HepG2 (cell line): ENCODE measurements at regions not wholly inside any gene's neighbourhood (a gene's known extent, or its start where the extent isn't known, plus 50 kb on each side); places are given as distances from the start of the nearest gene placed in this dataset.

ENCODE experiments used
- ATAC-seq: fragments of 200-7000 bp; cut with Tn5 transposase; 3 replicates; pipeline ENCODE4 v1.9.1; 2020; ENCODE audit warnings: mild to moderate bottlenecking, moderate library complexity
- BruUV-seq: library from RNA; stranded (reverse); fragments of 400-500 nt; replicated peaks from 2 replicates; lab custom pipeline; 2021; lab: Mats Ljungman, UMichigan
- CTCF ChIA-PET: fragments of 300-600 bp; formaldehyde crosslinking; extraction: SDS; loops from one replicate; lab custom pipeline; 2021; ENCODE audit warnings: low total read pairs, inconsistent platforms, low intra/inter-chr PET ratio; lab: Yijun Ruan, JAX
- POLR2A ChIA-PET: fragments of 350-600 bp; sonication (Branson Sonifier 250); formaldehyde crosslinking; loops from one replicate; lab custom pipeline; 2020; ENCODE audit warnings: antibody characterized with exemption, inconsistent platforms; lab: Yijun Ruan, JAX
- DNase-seq: peaks from one replicate; pipeline ENCODE4 v3.0.0-alpha.2; 2015; ENCODE audit warnings: low spot score
- FAIRE-seq: peaks from 3 replicates; lab custom pipeline; 2011; peaks lifted over from hg19 to GRCh38; lab: Jason Lieb, UNC
- H2AFZ ChIP-seq: one replicate; pipeline ENCODE4 v1.6.1; 2011; ENCODE audit warnings: low read length, inconsistent platforms
- H3K27ac ChIP-seq: fragments of 300-600 bp; 3 replicates; pipeline ENCODE4 v1.8.0; 2011; ENCODE audit warnings: mixed run types, mild to moderate bottlenecking, mixed read lengths, low read length, inconsistent platforms; ENCODE audit not compliant: insufficient read depth; ENCODE audit errors: extremely low read length
- H3K27me3 ChIP-seq, 2 experiments: fragments of 200-600 bp in 1 of 2; 2 replicates in 1 of 2; 3 replicates in 1 of 2; pipeline versions ENCODE4 v1.6.0 to v1.8.0; 2011; ENCODE audit warnings: low read length in 2 of 2, mild to moderate bottlenecking in 2 of 2, moderate library complexity in 2 of 2, inconsistent platforms in 1 of 2; ENCODE audit not compliant: insufficient read depth in 2 of 2, control insufficient read depth in 1 of 2
- H3K36me3 ChIP-seq, 2 experiments: fragments of 200-600 bp in 1 of 2; replicated peaks in 1 of 2; 2 replicates in 1 of 2; 3 replicates in 1 of 2; pipeline versions ENCODE4 v1.5.1 to v1.8.0; 2011; ENCODE audit warnings: low read length in 2 of 2, inconsistent platforms in 1 of 2; ENCODE audit not compliant: insufficient read depth in 2 of 2, control insufficient read depth in 1 of 2
- H3K4me1 ChIP-seq: 2 replicates; pipeline ENCODE4 v1.5.1; 2012; ENCODE audit warnings: low read length, inconsistent platforms; ENCODE audit not compliant: insufficient read depth
- H3K4me2 ChIP-seq: 2 replicates; pipeline ENCODE4 v1.6.0; 2011; ENCODE audit warnings: low read depth, low read length, inconsistent platforms
- H3K4me3 ChIP-seq, 3 experiments: fragments of 200-600 bp in 1 of 3; sonication (generic), shearing (Covaris generic) in 1 of 3; replicated peaks in 1 of 3; 2 replicates each; pipeline ENCODE4 v1.5.1; 2011 to 2016; ENCODE audit warnings: low read length in 3 of 3, inconsistent platforms in 2 of 3, low read depth in 2 of 3, mild to moderate bottlenecking in 2 of 3, control low read depth in 1 of 3, mixed read lengths in 1 of 3; ENCODE audit not compliant: insufficient read depth in 1 of 3
- H3K79me2 ChIP-seq: one replicate; pipeline ENCODE4 v1.6.1; 2011; ENCODE audit warnings: low read length, inconsistent platforms; ENCODE audit not compliant: insufficient read depth
- H3K9ac ChIP-seq: 2 replicates; pipeline ENCODE4 v1.6.0; 2011; ENCODE audit warnings: mild to moderate bottlenecking, low read depth, low read length, inconsistent platforms; ENCODE audit not compliant: insufficient read depth
- H3K9me3 ChIP-seq: 2 replicates; pipeline ENCODE4 v1.5.1; 2012; ENCODE audit warnings: mild to moderate bottlenecking, low read length
- H4K20me1 ChIP-seq: 2 replicates; pipeline ENCODE4 v1.6.0; 2011; ENCODE audit warnings: inconsistent platforms, mild to moderate bottlenecking, low read length, moderate library complexity; ENCODE audit not compliant: insufficient read depth
- FOXO1 ChIP-seq: sonication (generic); formaldehyde crosslinking; IDR thresholded peaks from 2 replicates; pipeline ENCODE4 v1.4.0; 2020; ENCODE audit warnings: missing genetic modification reagents
- GTF3A ChIP-seq: sonication (generic); formaldehyde crosslinking; conservative IDR thresholded peaks from 2 replicates; pipeline ENCODE4 v1.4.0; 2020; ENCODE audit warnings: mild to moderate bottlenecking, missing genetic modification reagents
- NFKBIZ ChIP-seq: IDR thresholded peaks from 2 replicates; pipeline ENCODE4 v1.6.1; 2018; ENCODE audit warnings: missing genetic modification reagents, missing compliant biosample characterization
- SIN3A ChIP-seq: IDR thresholded peaks from 2 replicates; pipeline ENCODE4 v1.6.1; 2011; ENCODE audit warnings: low read depth, mild to moderate bottlenecking, control low read depth, low read length, borderline replicate concordance
- SOX5 ChIP-seq: IDR thresholded peaks from 2 replicates; pipeline ENCODE4 v1.6.1; 2016; ENCODE audit warnings: borderline replicate concordance
- ZIK1 ChIP-seq: sonication (generic); formaldehyde crosslinking; IDR thresholded peaks from 2 replicates; pipeline ENCODE4 v1.5.0; 2020; ENCODE audit warnings: mild to moderate bottlenecking, low read depth, missing genetic modification reagents, borderline replicate concordance
- ZNF292 ChIP-seq: sonication (generic); formaldehyde crosslinking; IDR thresholded peaks from 2 replicates; pipeline ENCODE4 v1.8.1; 2022; ENCODE audit warnings: mild to moderate bottlenecking, low read depth, missing genetic modification reagents, borderline replicate concordance
- ZNF607 ChIP-seq: sonication (generic); formaldehyde crosslinking; IDR thresholded peaks from 2 replicates; pipeline ENCODE4 v1.5.1; 2020; ENCODE audit warnings: missing genetic modification reagents, mild to moderate bottlenecking, borderline replicate concordance
- ZNF746 ChIP-seq: sonication (generic); formaldehyde crosslinking; IDR thresholded peaks from 2 replicates; pipeline ENCODE4 v1.8.0; 2022; ENCODE audit warnings: mild to moderate bottlenecking, missing genetic modification reagents
- WGBS: methylation state at CpG from one replicate; pipeline ENCODE4 v1.1.6; 2017; ENCODE audit warnings: low lambda C conversion rate; 5-methylcytosine and 5-hydroxymethylcytosine counted together
- in situ Hi-C: cut with HindIII; loops from 2 replicates; pipeline ENCODE4 v1.10.0; 2017; ENCODE audit warnings: low pct_unique_long_range_greater_than_20kb; ENCODE audit not compliant: extremely low pct_ligation_motif_present
- intact Hi-C: fragments of 100-400 bp; cut with micrococcal nuclease; formaldehyde crosslinking; loops from one replicate; pipeline ENCODE4 v1.10.0; 2022; ENCODE audit not compliant: unreplicated experiment
- TF ChIP-seq, protein P1 (sequence below): sonication (generic); formaldehyde crosslinking; IDR thresholded peaks from 2 replicates; pipeline ENCODE4 v1.4.0; 2020; ENCODE audit warnings: missing genetic modification reagents, borderline replicate concordance
- TF ChIP-seq, protein P2 (sequence below): sonication (generic); formaldehyde crosslinking; conservative IDR thresholded peaks from 2 replicates; pipeline ENCODE4 v1.4.0; 2020; ENCODE audit warnings: missing genetic modification reagents
- TF ChIP-seq, protein P3 (sequence below): sonication (generic); formaldehyde crosslinking; IDR thresholded peaks from 2 replicates; pipeline ENCODE4 v1.8.0; 2022; ENCODE audit warnings: low read depth, missing genetic modification reagents
- TF ChIP-seq, protein P4 (sequence below): sonication (generic); formaldehyde crosslinking; IDR thresholded peaks from 2 replicates; pipeline ENCODE4 v1.4.0; 2020; ENCODE audit warnings: missing genetic modification reagents

DNA sequence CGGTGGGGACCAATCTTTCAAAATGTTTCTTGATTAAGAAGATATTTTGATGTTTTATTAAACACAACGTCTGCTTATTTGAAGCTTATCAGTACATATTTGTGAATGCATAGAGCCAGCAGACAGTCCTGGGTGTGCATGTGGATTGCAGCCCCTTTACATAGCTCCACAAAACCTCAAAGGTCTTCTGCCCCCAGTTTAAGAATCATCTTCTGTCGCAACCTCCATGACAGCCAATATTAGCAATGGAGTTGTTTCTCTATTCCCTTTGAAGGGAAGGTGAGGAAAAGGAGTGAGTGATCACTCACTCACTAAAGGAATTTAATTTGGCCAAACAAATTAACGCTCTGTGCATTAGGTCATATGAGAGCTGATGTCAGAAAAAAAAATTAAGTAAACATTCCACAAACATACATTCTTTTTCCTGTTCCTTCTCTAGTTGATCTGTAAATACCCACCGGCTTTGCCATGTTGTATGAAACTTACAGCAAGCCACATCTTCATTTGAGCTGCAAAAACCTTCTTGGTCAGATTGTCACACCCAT lies 152.9 kb downstream of the SIM1 start:
- no peaks in the 10 kb centered on the region for H4K20me1 ChIP-seq
- in situ Hi-C loops (no loop called here), intact Hi-C loops (no loop called here)
- WGBS: 5% methylated on average over 5 of the region's 5 CpGs
- ChIA-PET POLR2A (no interaction called here), CTCF (no interaction called here)
- no peak overlapping the region for H3K4me2 ChIP-seq
- H3K27me3 ChIP-seq: no peaks in the 10 kb centered on the region
- no peak overlapping the region for H3K27ac ChIP-seq
- H3K9ac ChIP-seq: no peak overlapping the region
- H2AFZ ChIP-seq: no peak overlapping the region
- BruUV-seq: no TSS peak
- no peaks in the 10 kb centered on the region for H3K4me1 ChIP-seq
- FAIRE-seq: no peak
- no peak overlapping the region for H3K4me3 ChIP-seq
- H3K79me2 ChIP-seq: no peaks in the 10 kb centered on the region
- TF ChIP-seq, protein P1, sequence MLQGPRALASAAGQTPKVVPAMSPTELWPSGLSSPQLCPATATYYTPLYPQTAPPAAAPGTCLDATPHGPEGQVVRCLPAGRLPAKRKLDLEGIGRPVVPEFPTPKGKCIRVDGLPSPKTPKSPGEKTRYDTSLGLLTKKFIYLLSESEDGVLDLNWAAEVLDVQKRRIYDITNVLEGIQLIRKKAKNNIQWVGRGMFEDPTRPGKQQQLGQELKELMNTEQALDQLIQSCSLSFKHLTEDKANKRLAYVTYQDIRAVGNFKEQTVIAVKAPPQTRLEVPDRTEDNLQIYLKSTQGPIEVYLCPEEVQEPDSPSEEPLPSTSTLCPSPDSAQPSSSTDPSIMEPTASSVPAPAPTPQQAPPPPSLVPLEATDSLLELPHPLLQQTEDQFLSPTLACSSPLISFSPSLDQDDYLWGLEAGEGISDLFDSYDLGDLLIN (CRISPR knock-in tag): no peak
- TF ChIP-seq, all 625 proteins: peak for 0
- H3K36me3 ChIP-seq: no peaks in the 10 kb centered on the region
- ATAC-seq: no peak
- H3K9me3 ChIP-seq: no peaks in the 10 kb centered on the region
- DNase-seq: no peak

DNA sequence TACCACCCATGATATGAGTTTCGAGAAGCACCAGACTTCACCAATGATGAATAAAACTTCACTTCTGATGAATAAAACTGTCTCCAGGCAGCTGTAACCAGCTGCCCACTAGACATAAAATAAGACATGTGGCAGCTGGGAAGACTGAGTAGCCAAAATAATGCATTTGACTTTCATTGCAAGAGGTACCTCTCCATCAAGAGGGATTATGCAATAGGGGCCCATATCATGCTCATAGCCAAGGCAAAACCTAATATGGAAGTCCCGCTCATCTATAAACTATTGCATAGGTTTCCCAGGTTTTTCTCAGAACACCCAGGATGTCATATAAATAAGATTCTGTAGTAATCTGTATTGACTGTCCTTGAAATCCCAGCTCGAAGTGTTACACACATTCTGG lies 155.5 kb downstream of the SIM1 start:
- Histone ChIP-seq H3K27ac (no peak overlapping the region), H3K4me3 (no peak overlapping the region), H3K9ac (no peak overlapping the region), H3K4me2 (no peak overlapping the region), H2AFZ (no peak overlapping the region), H4K20me1 (no peaks in the 10 kb centered on the region), H3K9me3 (no peaks in the 10 kb centered on the region), H3K27me3 (no peaks in the 10 kb centered on the region), H3K4me1 (no peaks in the 10 kb centered on the region), H3K36me3 (no peaks in the 10 kb centered on the region), H3K79me2 (no peaks in the 10 kb centered on the region)
- CTCF ChIA-PET: no interaction called here
- in situ Hi-C loops (no loop called here), intact Hi-C loops (no loop called here)
- ATAC-seq (no peak), DNase-seq (no peak), FAIRE-seq (no peak)
- BruUV-seq: no TSS peak
- 0% methylated on average over 3 of the region's 3 CpGs for WGBS
- POLR2A ChIA-PET: no interaction called here
- TF ChIP-seq ZNF746 (CRISPR knock-in tag) (no peak), FOXO1 (no peak), SIN3A (no peak), ZNF607 (no peak), ZNF292 (CRISPR knock-in tag) (no peak), GTF3A (CRISPR knock-in tag) (no peak), ZIK1 (CRISPR knock-in tag) (no peak), NFKBIZ (CRISPR knock-in tag) (no peak), SOX5 (CRISPR knock-in tag) (no peak)
- TF ChIP-seq, protein P2, sequence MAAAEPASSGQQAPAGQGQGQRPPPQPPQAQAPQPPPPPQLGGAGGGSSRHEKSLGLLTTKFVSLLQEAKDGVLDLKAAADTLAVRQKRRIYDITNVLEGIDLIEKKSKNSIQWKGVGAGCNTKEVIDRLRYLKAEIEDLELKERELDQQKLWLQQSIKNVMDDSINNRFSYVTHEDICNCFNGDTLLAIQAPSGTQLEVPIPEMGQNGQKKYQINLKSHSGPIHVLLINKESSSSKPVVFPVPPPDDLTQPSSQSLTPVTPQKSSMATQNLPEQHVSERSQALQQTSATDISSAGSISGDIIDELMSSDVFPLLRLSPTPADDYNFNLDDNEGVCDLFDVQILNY: no peak
- TF ChIP-seq, protein P3, sequence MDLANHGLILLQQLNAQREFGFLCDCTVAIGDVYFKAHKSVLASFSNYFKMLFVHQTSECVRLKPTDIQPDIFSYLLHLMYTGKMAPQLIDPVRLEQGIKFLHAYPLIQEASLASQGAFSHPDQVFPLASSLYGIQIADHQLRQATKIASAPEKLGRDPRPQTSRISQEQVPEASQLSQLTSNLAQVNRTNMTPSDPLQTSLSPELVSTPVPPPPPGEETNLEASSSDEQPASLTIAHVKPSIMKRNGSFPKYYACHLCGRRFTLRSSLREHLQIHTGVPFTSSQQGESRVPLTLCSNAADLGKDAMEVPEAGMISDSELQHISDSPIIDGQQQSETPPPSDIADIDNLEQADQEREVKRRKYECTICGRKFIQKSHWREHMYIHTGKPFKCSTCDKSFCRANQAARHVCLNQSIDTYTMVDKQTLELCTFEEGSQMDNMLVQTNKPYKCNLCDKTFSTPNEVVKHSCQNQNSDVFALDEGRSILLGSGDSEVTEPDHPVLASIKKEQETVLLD (CRISPR knock-in tag): no peak
- TF ChIP-seq, protein P4, sequence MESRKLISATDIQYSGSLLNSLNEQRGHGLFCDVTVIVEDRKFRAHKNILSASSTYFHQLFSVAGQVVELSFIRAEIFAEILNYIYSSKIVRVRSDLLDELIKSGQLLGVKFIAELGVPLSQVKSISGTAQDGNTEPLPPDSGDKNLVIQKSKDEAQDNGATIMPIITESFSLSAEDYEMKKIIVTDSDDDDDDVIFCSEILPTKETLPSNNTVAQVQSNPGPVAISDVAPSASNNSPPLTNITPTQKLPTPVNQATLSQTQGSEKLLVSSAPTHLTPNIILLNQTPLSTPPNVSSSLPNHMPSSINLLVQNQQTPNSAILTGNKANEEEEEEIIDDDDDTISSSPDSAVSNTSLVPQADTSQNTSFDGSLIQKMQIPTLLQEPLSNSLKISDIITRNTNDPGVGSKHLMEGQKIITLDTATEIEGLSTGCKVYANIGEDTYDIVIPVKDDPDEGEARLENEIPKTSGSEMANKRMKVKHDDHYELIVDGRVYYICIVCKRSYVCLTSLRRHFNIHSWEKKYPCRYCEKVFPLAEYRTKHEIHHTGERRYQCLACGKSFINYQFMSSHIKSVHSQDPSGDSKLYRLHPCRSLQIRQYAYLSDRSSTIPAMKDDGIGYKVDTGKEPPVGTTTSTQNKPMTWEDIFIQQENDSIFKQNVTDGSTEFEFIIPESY: no peak
